ENCODE measurements at regions not wholly inside any gene's neighbourhood (a gene's known extent, or its start where the extent isn't known, plus 50 kb on each side); places are given as distances from the start of the nearest gene placed in this dataset.

DNA sequence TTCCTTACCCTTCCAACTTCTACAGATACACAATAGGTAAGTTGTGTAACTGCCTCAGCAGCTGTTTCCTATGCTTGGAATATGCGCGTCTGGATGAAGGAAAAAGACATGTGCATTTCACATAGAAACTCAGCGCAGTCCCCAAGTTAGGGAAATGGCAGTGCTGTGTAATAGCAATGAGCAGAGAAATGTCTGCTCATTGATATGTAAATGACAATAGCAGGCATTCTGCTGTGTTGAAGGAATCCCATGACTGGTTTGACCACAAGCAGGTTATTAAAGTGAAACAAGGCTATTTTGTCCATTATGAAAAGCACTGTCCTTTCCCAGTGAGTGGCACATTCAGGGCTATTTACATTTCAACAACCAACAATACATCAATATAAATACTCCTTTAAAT, 106.6 kb downstream of the BTG1 start:
- Histone ChIP-seq H3K9ac (ENCODE audit: low read length) (no peak overlapping the region), H3K9me3 (ENCODE audit: control insufficient read depth, low read depth, low read length) (no peaks in the 10 kb centered on the region), H3K36me3 (ENCODE audit: control insufficient read depth, low read depth, low read length) (no peaks in the 10 kb centered on the region), H3K4me3 (ENCODE audit: low read length) (no peak overlapping the region), H3K27me3 (ENCODE audit: control insufficient read depth, insufficient read depth, low read length) (no peaks in the 10 kb centered on the region), H3K27ac (ENCODE audit: low read length) (no peak overlapping the region), H3K4me1 (ENCODE audit: control insufficient read depth, low read depth, low read length) (peaks cover 21% of the 10 kb centered on the region)

DNA sequence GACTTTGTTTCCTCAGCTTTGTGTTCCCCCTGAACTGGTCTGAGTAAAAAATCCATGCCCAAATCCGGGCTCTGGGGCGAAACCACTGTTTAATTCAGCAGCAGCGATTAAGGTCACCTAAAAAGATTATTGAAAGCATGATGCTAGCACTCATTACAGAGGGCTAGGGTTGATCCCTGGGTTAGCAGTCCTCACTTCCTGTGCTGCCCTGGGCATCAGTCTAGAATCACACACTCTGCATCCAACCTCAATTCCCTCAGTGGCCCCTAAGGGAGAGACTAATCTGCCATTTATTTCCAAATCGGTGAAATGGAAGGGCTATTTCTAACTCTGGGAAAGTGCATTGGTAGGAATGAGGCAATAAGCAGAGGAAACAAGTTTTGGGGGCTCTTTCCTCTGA, 107.2 kb downstream of the BTG1 start:
- Histone ChIP-seq H3K4me1 (ENCODE audit: control insufficient read depth, low read depth, low read length) (peaks cover 21% of the 10 kb centered on the region), H3K9ac (ENCODE audit: low read length) (no peak overlapping the region), H3K27me3 (ENCODE audit: control insufficient read depth, insufficient read depth, low read length) (no peaks in the 10 kb centered on the region), H3K36me3 (ENCODE audit: control insufficient read depth, low read depth, low read length) (no peaks in the 10 kb centered on the region), H3K9me3 (ENCODE audit: control insufficient read depth, low read depth, low read length) (no peaks in the 10 kb centered on the region), H3K4me3 (ENCODE audit: low read length) (no peak overlapping the region), H3K27ac (ENCODE audit: low read length) (no peak overlapping the region)

DNA sequence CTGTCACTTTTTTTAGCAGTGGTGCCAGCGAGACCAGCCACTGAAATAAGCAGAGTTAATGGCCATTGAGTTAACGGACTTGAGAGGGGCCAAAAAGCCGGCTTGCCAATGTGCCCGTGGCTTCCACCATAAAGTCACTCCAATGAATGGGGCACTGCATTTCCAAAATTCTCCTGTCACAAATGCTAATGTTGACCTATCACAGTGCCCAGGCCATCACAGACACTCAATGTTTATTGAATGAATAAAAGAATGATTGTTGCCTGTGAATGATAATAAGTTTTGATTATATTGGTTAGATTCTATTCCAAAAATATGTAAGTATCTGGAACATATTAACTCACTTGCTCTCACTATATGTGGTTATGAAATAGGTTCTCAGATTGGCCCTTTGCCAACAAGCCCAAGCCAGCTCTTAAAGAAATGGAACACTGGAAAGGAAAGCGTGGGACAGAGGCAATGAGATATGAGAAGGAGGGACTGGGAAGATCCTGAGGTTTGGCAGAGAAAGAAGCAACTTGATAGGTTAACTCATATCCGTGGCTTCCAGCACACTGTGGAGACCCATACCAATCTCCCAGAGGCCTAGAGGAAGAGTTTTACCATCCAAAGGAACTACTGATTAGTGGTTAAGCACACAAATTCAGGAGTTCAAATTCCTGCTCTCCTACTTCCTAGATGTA, 108.7 kb downstream of the BTG1 start:
- Histone ChIP-seq H3K9me3 (ENCODE audit: control insufficient read depth, low read depth, low read length) (no peaks in the 10 kb centered on the region), H3K27me3 (ENCODE audit: control insufficient read depth, insufficient read depth, low read length) (no peaks in the 10 kb centered on the region), H3K9ac (ENCODE audit: low read length) (no peak overlapping the region), H3K36me3 (ENCODE audit: control insufficient read depth, low read depth, low read length) (no peaks in the 10 kb centered on the region), H3K27ac (ENCODE audit: low read length) (no peak overlapping the region), H3K4me3 (ENCODE audit: low read length) (no peak overlapping the region), H3K4me1 (ENCODE audit: control insufficient read depth, low read depth, low read length) (peaks cover 21% of the 10 kb centered on the region)

DNA sequence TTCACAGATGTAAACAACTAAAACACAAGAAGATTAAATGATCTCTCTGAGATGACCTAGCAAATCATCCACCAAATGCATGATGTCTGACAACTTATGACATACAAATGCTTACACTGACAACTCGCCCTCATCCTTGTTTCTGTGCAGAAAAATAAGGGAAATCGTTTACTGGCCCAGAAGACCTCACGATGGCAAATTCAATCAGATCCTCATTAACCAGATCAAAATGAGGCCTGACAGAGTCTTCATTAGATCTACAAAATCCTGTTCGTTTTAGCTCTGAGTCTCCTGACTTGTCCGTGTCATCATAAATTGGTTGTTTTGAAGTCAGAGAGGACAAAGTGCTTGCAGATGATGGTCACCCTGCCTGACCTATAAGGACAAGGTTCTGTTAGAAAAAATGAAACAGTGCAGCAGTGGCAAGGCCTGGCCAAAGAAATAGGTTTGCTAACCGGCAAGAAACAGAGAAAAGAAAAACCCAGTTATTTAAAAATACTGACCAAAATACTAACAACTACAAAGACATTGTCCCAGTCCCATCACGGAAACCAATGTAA, 109.5 kb downstream of the BTG1 start:
- Histone ChIP-seq H3K9me3 (ENCODE audit: control insufficient read depth, low read depth, low read length) (no peaks in the 10 kb centered on the region), H3K4me1 (ENCODE audit: control insufficient read depth, low read depth, low read length) (peaks cover 21% of the 10 kb centered on the region), H3K27me3 (ENCODE audit: control insufficient read depth, insufficient read depth, low read length) (no peaks in the 10 kb centered on the region), H3K4me3 (ENCODE audit: low read length) (no peak overlapping the region), H3K27ac (ENCODE audit: low read length) (no peak overlapping the region), H3K9ac (ENCODE audit: low read length) (no peak overlapping the region), H3K36me3 (ENCODE audit: control insufficient read depth, low read depth, low read length) (no peaks in the 10 kb centered on the region)

DNA sequence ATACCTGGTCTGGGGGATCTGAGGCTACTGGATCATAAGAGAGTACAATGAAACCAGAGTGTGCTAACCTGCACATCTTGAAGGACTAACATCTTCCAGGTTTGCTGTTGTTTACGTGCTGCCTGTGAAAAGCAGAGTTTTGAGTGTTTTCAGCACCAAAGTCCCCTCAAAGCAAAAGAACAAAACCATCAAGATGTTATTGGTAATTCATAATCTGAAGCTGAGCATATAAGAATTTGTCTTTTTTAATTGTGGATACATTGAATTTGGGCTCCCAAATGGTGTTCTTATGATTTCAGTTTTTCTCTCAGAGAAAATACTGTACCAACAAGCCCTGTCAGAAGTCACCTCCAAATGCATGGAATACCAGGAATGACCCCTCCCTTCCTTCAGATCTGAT, 110.2 kb downstream of the BTG1 start:
- Histone ChIP-seq H3K27me3 (ENCODE audit: control insufficient read depth, insufficient read depth, low read length) (no peaks in the 10 kb centered on the region), H3K9ac (ENCODE audit: low read length) (no peak overlapping the region), H3K4me1 (ENCODE audit: control insufficient read depth, low read depth, low read length) (peaks cover 17% of the 10 kb centered on the region), H3K27ac (ENCODE audit: low read length) (no peak overlapping the region), H3K9me3 (ENCODE audit: control insufficient read depth, low read depth, low read length) (no peaks in the 10 kb centered on the region), H3K36me3 (ENCODE audit: control insufficient read depth, low read depth, low read length) (no peaks in the 10 kb centered on the region), H3K4me3 (ENCODE audit: low read length) (no peak overlapping the region)

DNA sequence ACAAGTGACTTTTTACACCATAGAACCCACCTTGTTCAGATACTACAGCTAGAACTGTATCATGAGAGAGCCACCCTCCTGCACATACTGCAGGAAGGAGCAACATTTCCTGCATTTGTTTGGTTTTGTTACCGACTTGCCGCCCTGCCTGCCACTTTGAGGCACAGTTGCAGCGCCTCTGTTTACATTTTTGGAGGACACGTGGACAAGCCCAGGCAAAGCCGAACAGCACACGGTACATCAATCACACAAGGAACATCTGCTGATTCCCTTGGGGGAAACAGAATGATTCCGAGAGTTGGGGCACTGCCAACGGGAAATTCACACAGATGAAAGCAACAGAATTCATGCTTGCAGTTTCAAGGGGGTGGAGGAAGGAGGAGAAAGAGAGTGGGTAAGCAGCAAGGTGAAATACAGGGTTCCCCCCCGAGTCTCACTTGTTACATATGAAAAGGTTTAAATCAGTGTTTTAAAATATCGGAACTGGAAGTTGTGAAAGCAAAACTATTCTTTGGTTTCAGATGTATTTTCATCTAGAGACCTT, 110.7 kb downstream of the BTG1 start:
- Histone ChIP-seq H3K27ac (ENCODE audit: low read length) (no peak overlapping the region), H3K9ac (ENCODE audit: low read length) (no peak overlapping the region), H3K9me3 (ENCODE audit: control insufficient read depth, low read depth, low read length) (no peaks in the 10 kb centered on the region), H3K27me3 (ENCODE audit: control insufficient read depth, insufficient read depth, low read length) (no peaks in the 10 kb centered on the region), H3K4me1 (ENCODE audit: control insufficient read depth, low read depth, low read length) (peaks cover 17% of the 10 kb centered on the region), H3K4me3 (ENCODE audit: low read length) (no peak overlapping the region), H3K36me3 (ENCODE audit: control insufficient read depth, low read depth, low read length) (no peaks in the 10 kb centered on the region)

DNA sequence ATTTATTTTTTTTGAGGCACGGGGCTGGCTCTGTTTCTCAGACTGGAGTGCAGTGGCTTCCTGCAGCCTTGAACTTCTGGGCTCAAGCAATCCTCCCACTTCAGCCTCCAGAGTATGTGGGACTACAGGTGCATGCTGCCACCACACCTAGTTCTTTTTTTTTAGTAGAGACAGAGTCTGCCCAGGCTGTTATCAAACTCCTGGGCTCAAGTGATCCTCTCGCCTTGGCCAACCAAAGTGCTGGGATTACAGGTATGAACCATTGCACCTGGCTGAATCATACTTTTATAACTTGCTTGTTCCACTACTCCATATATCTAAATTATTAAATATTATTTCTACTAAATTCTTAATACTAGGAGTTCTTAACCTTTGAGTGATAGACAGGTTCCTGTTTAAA, 111.6 kb downstream of the BTG1 start:
- Histone ChIP-seq H3K9me3 (ENCODE audit: control insufficient read depth, low read depth, low read length) (no peaks in the 10 kb centered on the region), H3K36me3 (ENCODE audit: control insufficient read depth, low read depth, low read length) (no peaks in the 10 kb centered on the region), H3K9ac (ENCODE audit: low read length) (no peak overlapping the region), H3K4me3 (ENCODE audit: low read length) (no peak overlapping the region), H3K27me3 (ENCODE audit: control insufficient read depth, insufficient read depth, low read length) (no peaks in the 10 kb centered on the region), H3K27ac (ENCODE audit: low read length) (no peak overlapping the region), H3K4me1 (ENCODE audit: control insufficient read depth, low read depth, low read length) (peaks cover 15% of the 10 kb centered on the region)

DNA sequence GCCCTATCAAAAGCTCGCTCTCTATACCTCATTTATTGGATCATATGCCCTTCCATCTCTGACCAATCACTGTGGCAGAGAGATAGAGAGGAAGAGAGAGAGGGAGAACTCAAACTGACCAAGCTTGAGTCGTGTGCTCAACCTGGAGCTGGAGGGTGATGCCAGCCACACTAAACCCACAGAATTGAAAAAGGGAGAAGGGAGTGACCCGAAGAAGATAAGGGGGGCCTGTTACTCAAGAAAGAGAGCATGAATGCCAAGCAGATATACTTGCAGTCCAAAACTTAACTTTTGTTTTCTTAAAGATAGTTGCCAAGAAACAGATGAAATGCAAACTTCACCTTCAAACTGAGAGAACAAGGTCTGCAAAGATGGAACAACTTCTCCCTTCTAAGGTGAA, 112.7 kb downstream of the BTG1 start:
- Histone ChIP-seq H3K9me3 (ENCODE audit: control insufficient read depth, low read depth, low read length) (no peaks in the 10 kb centered on the region), H3K27ac (ENCODE audit: low read length) (no peak overlapping the region), H3K4me1 (ENCODE audit: control insufficient read depth, low read depth, low read length) (peaks cover 7% of the 10 kb centered on the region), H3K9ac (ENCODE audit: low read length) (no peak overlapping the region), H3K36me3 (ENCODE audit: control insufficient read depth, low read depth, low read length) (no peaks in the 10 kb centered on the region), H3K27me3 (ENCODE audit: control insufficient read depth, insufficient read depth, low read length) (no peaks in the 10 kb centered on the region), H3K4me3 (ENCODE audit: low read length) (no peak overlapping the region)

DNA sequence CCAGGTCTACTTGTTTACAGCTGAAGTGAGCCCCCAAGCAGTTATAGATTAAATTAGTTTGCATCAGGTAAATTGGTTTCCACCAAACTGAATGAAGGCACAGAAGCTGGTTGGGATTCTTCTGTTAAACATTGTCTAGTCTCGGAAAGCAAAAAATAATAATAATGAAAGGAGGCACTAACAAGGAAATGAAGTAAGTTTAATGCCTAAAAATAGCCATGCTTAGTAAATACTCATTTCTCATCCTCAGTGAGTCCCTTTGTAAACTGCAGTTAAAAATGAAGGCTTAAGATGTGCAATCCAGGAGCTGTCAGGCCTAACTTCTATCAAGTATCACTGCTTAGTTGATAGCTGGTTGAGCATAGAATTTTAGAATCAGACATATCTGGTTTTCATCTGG, 113.5 kb downstream of the BTG1 start:
- H3K4me3 ChIP-seq (ENCODE audit: low read length), result no peak overlapping the region
- H3K4me1 ChIP-seq (ENCODE audit: control insufficient read depth, low read depth, low read length), result peaks cover 7% of the 10 kb centered on the region
- H3K36me3 ChIP-seq (ENCODE audit: control insufficient read depth, low read depth, low read length), result no peaks in the 10 kb centered on the region
- no peaks in the 10 kb centered on the region for H3K27me3 ChIP-seq (ENCODE audit: control insufficient read depth, insufficient read depth, low read length)
- no peaks in the 10 kb centered on the region for H3K9me3 ChIP-seq (ENCODE audit: control insufficient read depth, low read depth, low read length)
- H3K27ac ChIP-seq (ENCODE audit: low read length), result no peak overlapping the region
- H3K9ac ChIP-seq (ENCODE audit: low read length), result no peak overlapping the region

DNA sequence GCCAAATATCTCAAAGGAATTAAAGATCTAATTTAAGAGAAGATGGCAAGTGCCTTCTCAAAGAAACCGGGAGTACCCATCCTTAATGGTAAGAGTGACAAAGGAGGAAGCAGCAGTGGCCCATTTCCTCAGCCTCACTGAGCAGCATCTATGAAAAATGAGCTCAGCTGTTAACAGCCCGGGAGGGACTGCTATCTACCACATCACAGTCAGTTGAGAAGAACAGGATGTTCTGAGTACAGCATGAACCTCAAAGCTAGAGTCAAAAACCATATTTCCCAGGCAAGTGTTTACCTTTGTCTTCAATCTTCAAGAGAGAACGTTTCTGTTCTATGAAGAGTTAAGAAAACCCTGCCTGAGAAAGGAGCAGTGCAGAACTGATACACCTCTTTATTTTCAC, 115.0 kb downstream of the BTG1 start:
- Histone ChIP-seq H3K4me1 (ENCODE audit: control insufficient read depth, low read depth, low read length) (peaks cover 7% of the 10 kb centered on the region), H3K27ac (ENCODE audit: low read length) (no peak overlapping the region), H3K36me3 (ENCODE audit: control insufficient read depth, low read depth, low read length) (no peaks in the 10 kb centered on the region), H3K4me3 (ENCODE audit: low read length) (no peak overlapping the region), H3K27me3 (ENCODE audit: control insufficient read depth, insufficient read depth, low read length) (no peaks in the 10 kb centered on the region), H3K9ac (ENCODE audit: low read length) (no peak overlapping the region), H3K9me3 (ENCODE audit: control insufficient read depth, low read depth, low read length) (no peaks in the 10 kb centered on the region)

DNA sequence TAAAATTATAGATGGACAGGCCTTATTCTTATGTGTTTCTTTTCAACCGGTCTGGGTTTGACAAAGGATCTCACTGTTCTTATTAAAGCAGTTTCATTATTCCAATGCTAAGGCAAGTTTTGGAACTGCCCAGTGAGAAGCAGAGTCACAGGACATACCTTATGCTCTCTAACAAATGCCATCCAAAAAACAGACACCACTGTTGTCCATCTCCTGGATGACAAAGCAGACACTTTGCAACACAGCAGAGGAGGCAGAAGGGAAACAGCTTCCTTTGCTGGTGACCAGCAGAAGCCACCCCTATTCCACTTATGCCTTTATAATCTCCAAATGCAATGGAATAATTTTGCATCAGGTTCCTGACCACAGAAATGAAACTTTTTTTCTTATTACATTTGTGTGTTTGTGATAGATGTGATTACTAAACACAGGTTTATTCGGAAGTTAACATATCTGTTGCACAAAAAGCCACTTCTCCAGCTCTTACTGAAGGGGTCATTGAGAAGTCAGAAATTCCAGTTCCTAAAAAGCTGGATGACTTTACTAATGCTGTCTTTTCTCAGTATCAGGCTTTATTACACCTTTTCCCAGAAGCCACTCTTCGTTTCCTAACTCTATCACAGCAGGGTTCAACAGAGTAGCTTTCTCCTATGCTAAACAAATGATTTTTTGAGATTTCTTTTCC, 115.6 kb downstream of the BTG1 start:
- H3K9me3 ChIP-seq (ENCODE audit: control insufficient read depth, low read depth, low read length), result no peaks in the 10 kb centered on the region
- H3K36me3 ChIP-seq (ENCODE audit: control insufficient read depth, low read depth, low read length), result no peaks in the 10 kb centered on the region
- H3K4me1 ChIP-seq (ENCODE audit: control insufficient read depth, low read depth, low read length), result peaks cover 5% of the 10 kb centered on the region
- H3K4me3 ChIP-seq (ENCODE audit: low read length), result no peak overlapping the region
- no peaks in the 10 kb centered on the region for H3K27me3 ChIP-seq (ENCODE audit: control insufficient read depth, insufficient read depth, low read length)
- H3K9ac ChIP-seq (ENCODE audit: low read length), result no peak overlapping the region
- H3K27ac ChIP-seq (ENCODE audit: low read length), result no peak overlapping the region

DNA sequence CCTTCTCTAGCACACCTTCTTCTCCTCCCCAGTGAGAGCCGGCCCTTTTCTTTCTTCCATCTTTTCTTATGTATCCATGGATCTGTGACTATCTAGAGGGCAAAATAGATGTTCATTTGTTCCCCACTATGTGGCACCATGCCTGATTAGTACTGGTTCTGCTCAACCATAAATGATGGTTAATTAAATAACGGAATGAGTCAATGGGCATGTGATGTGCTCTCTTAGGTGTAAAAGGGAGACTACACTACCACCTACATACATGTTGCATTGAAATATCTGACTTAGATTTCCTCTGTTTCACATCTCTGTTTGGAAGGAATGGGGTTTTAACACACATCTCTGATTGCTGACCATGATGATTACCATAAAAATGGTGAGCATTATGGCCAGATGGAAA, 116.5 kb downstream of the BTG1 start:
- Histone ChIP-seq H3K27me3 (ENCODE audit: control insufficient read depth, insufficient read depth, low read length) (no peaks in the 10 kb centered on the region), H3K27ac (ENCODE audit: low read length) (no peak overlapping the region), H3K9me3 (ENCODE audit: control insufficient read depth, low read depth, low read length) (no peaks in the 10 kb centered on the region)

More for the DNA sequence above, 116.5 kb downstream of the BTG1 start:
- no peaks in the 10 kb centered on the region for H3K4me1 ChIP-seq (ENCODE audit: control insufficient read depth, low read depth, low read length)
- H3K36me3 ChIP-seq (ENCODE audit: control insufficient read depth, low read depth, low read length), result no peaks in the 10 kb centered on the region
- no peak overlapping the region for H3K9ac ChIP-seq (ENCODE audit: low read length)
- no peak overlapping the region for H3K4me3 ChIP-seq (ENCODE audit: low read length)
